Activated CD4-positive, alpha-beta T cell treated with anti-CD3 and anti-CD28 coated beads, Interleukin-2, amount 50 U/mL, for 16 hours (primary cell): ENCODE measurements at regions not wholly inside any gene's neighbourhood (a gene's known extent, or its start where the extent isn't known, plus 50 kb on each side); places are given as distances from the start of the nearest gene placed in this dataset.
"Not testable (repeated sequence)": the region's sequence is repeated elsewhere in the genome, so short reads cannot be mapped to it uniquely, and the experiment has no call there.

ENCODE experiments used
- DNase-seq: peaks from one replicate; pipeline ENCODE4 v3.0.0-alpha.2; 2020

- DNase-seq, result no peak
Measured at GRCh38 chr10:83522456-83522855, 616.9 kb upstream of the GHITM start.

- DNase-seq, result no peak
Measured at GRCh38 chr10:83522881-83523386, 616.4 kb upstream of the GHITM start.

GRCh38 chr10:83527934-83528333 lies 611.4 kb upstream of the GHITM start:
- DNase-seq, result no peak

GRCh38 chr10:83533290-83533689 lies 606.0 kb upstream of the GHITM start:
- DNase-seq, result no peak

GRCh38 chr10:83536426-83536825 lies 602.9 kb upstream of the GHITM start:
- no peak for DNase-seq

- no peak for DNase-seq
Measured at GRCh38 chr10:83538047-83538446, 601.3 kb upstream of the GHITM start.

- DNase-seq, result no peak
Measured at GRCh38 chr10:83539528-83540308, 599.6 kb upstream of the GHITM start.

- no peak for DNase-seq
Measured at GRCh38 chr10:83541046-83541445, 598.3 kb upstream of the GHITM start.

GRCh38 chr10:83542774-83543411 lies 596.4 kb upstream of the GHITM start:
- DNase-seq, result no peak

- no peak for DNase-seq
Measured at GRCh38 chr10:83543691-83544462, 595.4 kb upstream of the GHITM start.

GRCh38 chr10:83545901-83546391 lies 593.4 kb upstream of the GHITM start:
- no peak for DNase-seq

- not testable (repeated sequence) for DNase-seq
Measured at GRCh38 chr10:83551190-83551589, 588.1 kb upstream of the GHITM start.

GRCh38 chr10:83553366-83553765 lies 585.9 kb upstream of the GHITM start:
- no peak for DNase-seq

GRCh38 chr10:83555264-83555663 lies 584.0 kb upstream of the GHITM start:
- no peak for DNase-seq

- DNase-seq, result no peak
Measured at GRCh38 chr10:83562381-83562780, 576.9 kb upstream of the GHITM start.

- DNase-seq, result no peak
Measured at GRCh38 chr10:83564889-83565588, 574.3 kb upstream of the GHITM start.

GRCh38 chr10:83572036-83572435 lies 567.3 kb upstream of the GHITM start:
- DNase-seq, result no peak

GRCh38 chr10:83574770-83575169 lies 564.5 kb upstream of the GHITM start:
- no peak for DNase-seq

GRCh38 chr10:83577421-83577820 lies 561.9 kb upstream of the GHITM start:
- DNase-seq, result no peak

GRCh38 chr10:83580373-83581012 lies 558.8 kb upstream of the GHITM start:
- no peak for DNase-seq

- no peak for DNase-seq
Measured at GRCh38 chr10:83582407-83583095, 556.8 kb upstream of the GHITM start.

- DNase-seq, result no peak
Measured at GRCh38 chr10:83585686-83586085, 553.6 kb upstream of the GHITM start.
